GM21717 (cell line): ENCODE measurements at regions not wholly inside any gene's neighbourhood (a gene's known extent, or its start where the extent isn't known, plus 50 kb on each side); places are given as distances from the start of the nearest gene placed in this dataset.
"Not testable (repeated sequence)": the region's sequence is repeated elsewhere in the genome, so short reads cannot be mapped to it uniquely, and the experiment has no call there.

Experiments used
- ATAC-seq: cut with Tn5 transposase; IDR thresholded peaks from one replicate; pipeline ENCODE4 v1.9.1; 2021; ENCODE audit warnings: mild to moderate bottlenecking, moderate library complexity; ENCODE audit not compliant: unreplicated experiment

- no peak for ATAC-seq
Observed at GRCh38 chr5:7073666-7074065, 322.3 kb upstream of the ADCY2 start.

- ATAC-seq: no peak
Observed at GRCh38 chr5:7074176-7074575, 321.8 kb upstream of the ADCY2 start.

GRCh38 chr5:7075470-7075869 is 320.5 kb upstream of the ADCY2 start:
- ATAC-seq: no peak

GRCh38 chr5:7078101-7078500 is 317.8 kb upstream of the ADCY2 start:
- ATAC-seq: no peak

DNA sequence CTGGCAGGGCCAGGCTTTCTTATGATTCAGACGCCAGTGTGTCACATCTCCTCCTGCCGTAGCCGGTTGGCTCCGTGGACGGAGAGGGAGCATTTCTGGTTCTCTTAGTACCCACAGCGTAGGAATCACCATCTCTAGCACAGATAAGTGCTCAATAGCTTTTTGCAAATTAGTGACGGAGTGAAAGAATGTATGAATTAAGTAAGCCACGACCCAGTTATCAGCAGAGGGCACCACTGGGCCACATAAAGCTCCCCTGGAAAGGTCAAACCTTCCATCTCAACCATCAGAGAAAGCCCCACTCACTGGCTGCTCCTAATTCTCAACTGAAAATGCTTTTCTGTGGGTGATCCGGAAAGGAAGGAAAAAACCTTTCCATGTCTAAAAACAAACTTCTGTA is 317.0 kb upstream of the ADCY2 start:
- ATAC-seq: no peak

DNA sequence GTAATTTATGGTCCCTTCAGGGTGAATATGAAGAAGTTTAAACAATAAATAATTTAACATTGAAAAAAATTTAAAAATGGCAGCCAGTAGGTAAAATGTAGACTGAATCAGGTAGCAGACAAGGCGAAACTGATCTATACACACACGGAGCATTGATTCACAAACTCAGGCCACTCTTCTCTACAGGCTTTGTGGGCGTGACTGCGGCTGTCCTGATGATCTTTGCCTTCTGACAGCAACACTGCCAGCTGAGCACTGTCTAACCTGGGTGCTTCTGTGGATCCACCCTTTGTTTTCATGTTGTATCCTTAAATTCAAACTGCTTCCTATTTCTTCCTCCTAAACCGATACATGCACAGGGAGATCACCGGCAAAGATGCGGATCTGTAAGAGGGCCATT is 315.4 kb upstream of the ADCY2 start:
- ATAC-seq: no peak

DNA sequence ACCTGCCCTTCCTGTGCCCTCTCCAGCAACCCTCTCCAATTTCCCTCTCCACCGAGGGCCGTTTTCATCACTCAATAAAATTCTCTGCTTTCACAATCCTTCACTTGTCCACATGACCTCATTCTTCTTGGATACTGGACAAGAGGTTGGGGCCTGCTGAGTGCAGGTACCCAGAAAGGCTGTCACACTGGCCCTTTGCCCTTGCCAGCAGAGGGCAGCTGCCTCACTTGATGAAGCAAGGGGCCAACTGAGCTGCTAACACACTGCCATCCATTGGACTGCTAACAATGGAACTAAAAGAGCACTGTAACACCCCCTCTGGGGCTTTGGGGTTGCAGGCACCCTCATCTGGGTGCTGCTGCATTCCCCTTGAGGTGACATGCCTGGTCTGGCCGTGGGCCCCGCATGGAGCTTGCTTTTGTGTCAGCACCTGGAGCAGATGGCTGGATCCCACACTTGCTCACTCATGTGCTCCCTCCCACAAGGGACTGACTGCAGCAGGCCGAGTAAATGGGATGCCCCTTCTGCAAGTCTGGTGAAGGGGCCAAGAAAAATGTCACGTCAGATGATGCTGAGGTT is 308.1 kb upstream of the ADCY2 start:
- ATAC-seq: no peak

- no peak for ATAC-seq
Observed at GRCh38 chr5:7088849-7089248, 307.1 kb upstream of the ADCY2 start.

- ATAC-seq: no peak
Observed at GRCh38 chr5:7094626-7095025, 301.3 kb upstream of the ADCY2 start.

- ATAC-seq: no peak
Observed at GRCh38 chr5:7096294-7096693, 299.6 kb upstream of the ADCY2 start.

- no peak for ATAC-seq
Observed at GRCh38 chr5:7105358-7105757, 290.6 kb upstream of the ADCY2 start.

DNA sequence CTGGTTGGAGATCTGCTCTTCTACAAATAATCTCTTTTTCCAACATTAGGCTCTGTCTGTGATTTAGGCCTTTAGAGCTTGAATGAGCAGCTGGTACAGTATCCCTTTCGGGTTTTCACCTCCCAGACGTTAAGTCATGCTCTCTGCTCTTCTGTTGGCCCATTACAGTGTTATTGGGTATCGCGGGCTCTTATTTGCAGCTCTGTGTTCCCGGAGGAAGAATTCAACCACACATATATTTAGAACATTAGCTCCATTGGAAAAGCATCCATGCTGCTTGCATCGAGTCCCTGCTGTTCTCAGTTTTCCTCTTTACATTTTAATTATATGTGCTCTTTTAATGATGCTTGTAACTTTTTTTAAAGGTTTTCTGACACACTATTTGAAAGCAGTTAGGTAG is 278.0 kb upstream of the ADCY2 start:
- ATAC-seq: no peak

GRCh38 chr5:7131680-7132079 is 264.3 kb upstream of the ADCY2 start:
- ATAC-seq: no peak

- ATAC-seq: no peak
Observed at GRCh38 chr5:7146886-7147285, 249.1 kb upstream of the ADCY2 start.

DNA sequence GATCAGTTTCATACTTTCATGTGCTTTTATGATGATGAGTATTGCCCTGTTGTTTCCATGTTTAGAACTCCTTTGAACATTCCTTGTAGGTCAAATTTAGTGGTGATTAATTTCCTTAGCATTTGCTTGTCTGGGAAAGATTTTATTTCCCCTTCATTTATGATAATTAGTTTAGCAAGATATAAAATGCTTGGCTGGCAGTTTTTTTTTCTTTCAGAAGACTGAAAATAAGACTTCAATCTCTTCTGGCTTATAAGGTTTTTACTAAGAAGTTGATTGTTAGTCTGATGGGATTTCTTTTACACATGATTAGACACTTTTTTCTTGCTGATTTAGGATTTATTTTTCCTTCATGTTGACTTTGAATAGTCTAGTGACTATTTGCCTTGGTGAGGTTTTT is 238.9 kb upstream of the ADCY2 start:
- no peak for ATAC-seq

GRCh38 chr5:7169240-7169878 is 226.6 kb upstream of the ADCY2 start:
- no peak for ATAC-seq

- not testable (repeated sequence) for ATAC-seq
Observed at GRCh38 chr5:7170785-7171184, 225.2 kb upstream of the ADCY2 start.

GRCh38 chr5:7179364-7179763 is 216.6 kb upstream of the ADCY2 start:
- no peak for ATAC-seq

- ATAC-seq: no peak
Observed at GRCh38 chr5:7181841-7182240, 214.1 kb upstream of the ADCY2 start.

DNA sequence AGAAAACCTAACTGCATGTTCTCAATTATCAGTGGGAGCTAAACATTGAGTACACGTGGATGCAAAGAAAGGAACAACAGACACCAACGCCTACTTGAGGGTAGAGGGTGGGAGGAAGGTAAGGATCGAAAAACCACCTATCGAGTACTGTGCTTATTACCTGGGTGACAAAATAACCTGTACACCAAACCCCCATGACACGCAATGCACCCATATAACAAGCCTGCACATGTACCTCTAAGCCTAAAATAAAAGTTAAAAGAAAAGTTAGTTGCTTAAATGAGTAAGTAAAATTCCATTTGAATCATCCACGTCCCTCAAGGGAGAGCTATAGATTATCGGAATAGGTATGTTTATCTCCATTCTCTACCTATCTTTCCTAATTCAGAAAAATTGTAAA is 210.2 kb upstream of the ADCY2 start:
- ATAC-seq: no peak

GRCh38 chr5:7186818-7187217 is 209.1 kb upstream of the ADCY2 start:
- no peak for ATAC-seq

DNA sequence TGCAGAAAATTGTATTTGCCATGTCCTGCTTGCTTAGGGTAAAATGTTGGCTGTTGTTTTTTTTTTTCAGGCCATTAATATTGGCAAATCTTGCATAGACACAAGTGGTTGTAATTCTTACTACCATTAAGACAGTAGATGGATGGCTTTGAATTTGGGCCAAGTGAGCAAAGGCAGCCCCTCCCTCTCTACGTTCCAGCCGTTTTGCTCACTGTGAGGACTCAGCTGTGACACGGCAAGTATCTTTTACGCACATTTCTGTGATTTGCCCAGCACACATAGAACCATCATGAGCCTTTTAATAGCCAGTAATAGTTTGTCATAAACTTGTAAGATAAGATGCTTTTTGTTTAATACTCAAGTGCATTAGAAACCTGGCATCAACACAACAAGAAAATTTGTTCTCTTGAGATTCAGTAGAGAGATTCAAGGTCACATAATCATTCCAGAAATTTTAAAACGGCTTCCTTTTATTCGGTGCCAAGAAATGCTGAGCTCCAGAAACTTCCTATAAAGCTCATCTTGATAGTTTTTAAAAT is 205.2 kb upstream of the ADCY2 start:
- no peak for ATAC-seq

DNA sequence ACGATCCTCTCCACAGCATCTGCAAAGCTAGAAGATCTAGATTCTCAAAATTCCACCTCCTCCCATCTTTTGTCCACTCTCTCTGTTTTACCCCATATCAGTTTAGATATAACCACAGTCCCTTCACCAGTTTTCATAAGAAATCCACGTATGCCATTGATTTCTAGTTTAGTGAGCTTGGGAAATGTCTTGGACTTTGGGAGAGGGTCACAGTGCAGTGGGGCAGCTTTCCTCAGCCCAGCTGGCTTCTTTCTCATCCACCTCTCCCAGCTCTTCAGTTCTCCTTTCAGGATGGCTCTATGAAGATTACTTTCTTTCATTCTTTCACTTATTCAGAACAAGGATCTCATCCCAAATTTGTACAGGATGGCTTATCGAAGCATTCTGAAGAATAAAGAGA is 203.9 kb upstream of the ADCY2 start:
- ATAC-seq: no peak
